Astrocyte (in vitro differentiated cells and primary cell): ENCODE measurements at regions not wholly inside any gene's neighbourhood (a gene's known extent, or its start where the extent isn't known, plus 50 kb on each side); places are given as distances from the start of the nearest gene placed in this dataset.

ENCODE experiments used
- DNase-seq: peaks from one replicate; pipeline ENCODE4 v3.0.0-alpha.2; 2010; ENCODE audit warnings: low read depth
- FAIRE-seq: peaks from 2 replicates; lab custom pipeline; 2011; peaks lifted over from hg19 to GRCh38; lab: Jason Lieb, UNC
- H2AFZ ChIP-seq: 2 replicates; pipeline ENCODE4 v1.6.0; 2012; ENCODE audit warnings: low read depth, low read length, inconsistent platforms
- H3K27ac ChIP-seq: 2 replicates; pipeline ENCODE4 v1.5.1; 2011; ENCODE audit warnings: low read depth, low read length, inconsistent platforms
- H3K27me3 ChIP-seq: 2 replicates; pipeline ENCODE4 v1.6.0; 2011; ENCODE audit warnings: low read length, inconsistent platforms; ENCODE audit not compliant: insufficient read depth
- H3K36me3 ChIP-seq: 2 replicates; pipeline ENCODE4 v1.5.1; 2011; ENCODE audit warnings: low read length, inconsistent platforms; ENCODE audit not compliant: insufficient read depth
- H3K4me1 ChIP-seq: 2 replicates; pipeline ENCODE4 v1.5.1; 2011; ENCODE audit warnings: low read length, inconsistent platforms; ENCODE audit not compliant: insufficient read depth
- H3K4me2 ChIP-seq: 2 replicates; pipeline ENCODE4 v1.6.0; 2012; ENCODE audit warnings: low read length, inconsistent platforms
- H3K4me3 ChIP-seq: 2 replicates; pipeline ENCODE4 v1.5.1; 2011; ENCODE audit warnings: low read depth, mild to moderate bottlenecking, low read length, inconsistent platforms; ENCODE audit not compliant: insufficient read depth
- H3K79me2 ChIP-seq: 2 replicates; pipeline ENCODE4 v1.6.0; 2012; ENCODE audit warnings: mild to moderate bottlenecking, low read length, inconsistent platforms; ENCODE audit not compliant: insufficient read depth
- H3K9ac ChIP-seq: 2 replicates; pipeline ENCODE4 v1.6.0; 2012; ENCODE audit warnings: mild to moderate bottlenecking, low read length, inconsistent platforms
- H3K9me3 ChIP-seq: 2 replicates; pipeline ENCODE4 v1.5.1; 2012; ENCODE audit warnings: low read depth, mild to moderate bottlenecking, low read length, inconsistent platforms; ENCODE audit not compliant: insufficient read depth
- H4K20me1 ChIP-seq: 2 replicates; pipeline ENCODE4 v1.6.0; 2012; ENCODE audit warnings: low read length, inconsistent platforms; ENCODE audit not compliant: insufficient read depth
- H3K27ac Mint-ChIP-seq: one replicate; pipeline ENCODE4 v1.8.0; 2021; ENCODE audit warnings: mild to moderate bottlenecking, mixed read lengths; ENCODE audit not compliant: unreplicated experiment
- H3K27me3 Mint-ChIP-seq: one replicate; pipeline ENCODE4 v1.8.0; 2021; ENCODE audit warnings: low read depth, mixed read lengths; ENCODE audit not compliant: unreplicated experiment
- H3K36me3 Mint-ChIP-seq: one replicate; pipeline ENCODE4 v1.8.0; 2021; ENCODE audit warnings: low read depth, mixed read lengths; ENCODE audit not compliant: unreplicated experiment
- H3K4me1 Mint-ChIP-seq: one replicate; pipeline ENCODE4 v1.8.0; 2021; ENCODE audit warnings: low read depth, mixed read lengths; ENCODE audit not compliant: unreplicated experiment
- H3K4me3 Mint-ChIP-seq: one replicate; pipeline ENCODE4 v1.8.0; 2021; ENCODE audit warnings: mild to moderate bottlenecking, moderate library complexity, mixed read lengths; ENCODE audit not compliant: unreplicated experiment
- H3K9me3 Mint-ChIP-seq: one replicate; pipeline ENCODE4 v1.8.0; 2021; ENCODE audit warnings: mild to moderate bottlenecking, mixed read lengths; ENCODE audit not compliant: unreplicated experiment
- EZH2 ChIP-seq: IDR thresholded peaks from 2 replicates; pipeline ENCODE4 v1.6.1; 2012; ENCODE audit warnings: mild to moderate bottlenecking, low read length, inconsistent platforms; ENCODE audit not compliant: insufficient read depth
- TF ChIP-seq, protein P1 (sequence below): IDR thresholded peaks from 2 replicates; pipeline ENCODE4 v1.5.1; 2011; ENCODE audit warnings: low read depth, mild to moderate bottlenecking, inconsistent platforms, low read length, moderate library complexity; ENCODE audit not compliant: insufficient read depth

- H3K9ac ChIP-seq = no peak overlapping the region
- no peak overlapping the region for H3K27ac Mint-ChIP-seq
- FAIRE-seq (no peak), DNase-seq (no peak)
- H2AFZ ChIP-seq = no peak overlapping the region
- H3K36me3 Mint-ChIP-seq = no peaks in the 10 kb centered on the region
- no peaks in the 10 kb centered on the region for H3K4me1 ChIP-seq
- no peak overlapping the region for H3K4me2 ChIP-seq
- H3K9me3 Mint-ChIP-seq = no peaks in the 10 kb centered on the region
- no peak for TF ChIP-seq EZH2
- TF ChIP-seq, protein P1, sequence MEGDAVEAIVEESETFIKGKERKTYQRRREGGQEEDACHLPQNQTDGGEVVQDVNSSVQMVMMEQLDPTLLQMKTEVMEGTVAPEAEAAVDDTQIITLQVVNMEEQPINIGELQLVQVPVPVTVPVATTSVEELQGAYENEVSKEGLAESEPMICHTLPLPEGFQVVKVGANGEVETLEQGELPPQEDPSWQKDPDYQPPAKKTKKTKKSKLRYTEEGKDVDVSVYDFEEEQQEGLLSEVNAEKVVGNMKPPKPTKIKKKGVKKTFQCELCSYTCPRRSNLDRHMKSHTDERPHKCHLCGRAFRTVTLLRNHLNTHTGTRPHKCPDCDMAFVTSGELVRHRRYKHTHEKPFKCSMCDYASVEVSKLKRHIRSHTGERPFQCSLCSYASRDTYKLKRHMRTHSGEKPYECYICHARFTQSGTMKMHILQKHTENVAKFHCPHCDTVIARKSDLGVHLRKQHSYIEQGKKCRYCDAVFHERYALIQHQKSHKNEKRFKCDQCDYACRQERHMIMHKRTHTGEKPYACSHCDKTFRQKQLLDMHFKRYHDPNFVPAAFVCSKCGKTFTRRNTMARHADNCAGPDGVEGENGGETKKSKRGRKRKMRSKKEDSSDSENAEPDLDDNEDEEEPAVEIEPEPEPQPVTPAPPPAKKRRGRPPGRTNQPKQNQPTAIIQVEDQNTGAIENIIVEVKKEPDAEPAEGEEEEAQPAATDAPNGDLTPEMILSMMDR = no peak
- H3K27me3 ChIP-seq = no peaks in the 10 kb centered on the region
- no peaks in the 10 kb centered on the region for H3K4me1 Mint-ChIP-seq
- H3K4me3 Mint-ChIP-seq = no peak overlapping the region
- no peaks in the 10 kb centered on the region for H3K79me2 ChIP-seq
- no peaks in the 10 kb centered on the region for H3K9me3 ChIP-seq
- no peaks in the 10 kb centered on the region for H4K20me1 ChIP-seq
- no peak overlapping the region for H3K27ac ChIP-seq
- H3K4me3 ChIP-seq = no peak overlapping the region
- H3K36me3 ChIP-seq = no peaks in the 10 kb centered on the region
- no peaks in the 10 kb centered on the region for H3K27me3 Mint-ChIP-seq
These were observed 496.8 kb downstream of the TDRD3 start for GRCh38 chr13:60893801-60894200.

DNA sequence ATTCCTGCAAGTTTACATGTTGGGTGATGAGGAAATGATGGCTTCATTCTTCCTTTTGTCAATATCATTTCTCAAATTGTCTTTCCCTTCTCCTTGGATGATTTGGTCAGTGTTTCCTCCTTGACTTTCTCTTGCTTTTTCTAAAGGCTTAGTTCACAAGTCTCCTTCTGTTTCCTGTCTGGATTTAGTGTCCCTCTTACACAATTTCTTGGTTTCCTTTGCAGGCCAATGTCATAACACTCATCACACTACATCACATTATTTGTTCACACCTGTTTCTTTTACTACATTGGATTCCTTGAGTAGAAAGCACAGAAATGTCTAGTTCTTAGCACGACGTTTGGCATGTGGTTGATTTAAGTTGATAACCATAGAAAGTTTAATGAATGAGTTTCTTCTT, 490.7 kb downstream of the TDRD3 start:
- H3K27me3 ChIP-seq = no peaks in the 10 kb centered on the region
- TF ChIP-seq, protein P1 = no peak
- no peak for TF ChIP-seq EZH2
- H3K27me3 Mint-ChIP-seq = no peaks in the 10 kb centered on the region
- no peak overlapping the region for H3K27ac ChIP-seq
- FAIRE-seq (no peak), DNase-seq (no peak)
- no peak overlapping the region for H3K27ac Mint-ChIP-seq
- no peak overlapping the region for H2AFZ ChIP-seq
- H3K36me3 Mint-ChIP-seq = no peaks in the 10 kb centered on the region
- no peaks in the 10 kb centered on the region for H3K79me2 ChIP-seq
- H3K4me1 ChIP-seq = no peaks in the 10 kb centered on the region
- no peak overlapping the region for H3K4me2 ChIP-seq
- H3K4me1 Mint-ChIP-seq = no peaks in the 10 kb centered on the region
- no peaks in the 10 kb centered on the region for H3K9me3 Mint-ChIP-seq
- H3K4me3 ChIP-seq = no peak overlapping the region
- H4K20me1 ChIP-seq = no peaks in the 10 kb centered on the region
- H3K9me3 ChIP-seq = no peaks in the 10 kb centered on the region
- H3K36me3 ChIP-seq = no peaks in the 10 kb centered on the region
- no peak overlapping the region for H3K4me3 Mint-ChIP-seq
- H3K9ac ChIP-seq = no peak overlapping the region

DNA sequence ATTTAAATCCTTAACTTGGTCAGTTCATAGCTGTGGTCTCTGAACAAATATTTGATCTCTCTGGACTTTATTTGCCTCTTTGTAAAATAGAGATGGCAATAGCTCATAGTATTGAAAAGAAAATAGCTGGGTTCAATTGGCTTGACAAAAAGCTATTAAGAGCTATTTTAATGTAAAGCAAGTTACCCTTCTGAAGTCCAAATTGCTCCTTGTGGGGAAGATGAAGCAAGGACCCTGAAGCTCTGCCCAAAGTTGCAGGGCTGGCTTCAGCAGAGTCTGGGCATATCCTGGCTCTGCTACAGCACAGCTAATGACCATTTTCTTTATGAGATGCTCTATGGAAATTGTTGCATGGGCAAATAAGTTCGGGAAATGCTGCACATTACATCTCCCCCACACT, 484.5 kb downstream of the TDRD3 start:
- peaks cover 3% of the 10 kb centered on the region for H3K27me3 Mint-ChIP-seq
- no peaks in the 10 kb centered on the region for H3K79me2 ChIP-seq
- no peak overlapping the region for H3K4me3 ChIP-seq
- H3K4me1 ChIP-seq = no peaks in the 10 kb centered on the region
- no peaks in the 10 kb centered on the region for H4K20me1 ChIP-seq
- FAIRE-seq (no peak), DNase-seq (no peak)
- H2AFZ ChIP-seq = no peak overlapping the region
- H3K4me1 Mint-ChIP-seq = no peaks in the 10 kb centered on the region
- no peaks in the 10 kb centered on the region for H3K27me3 ChIP-seq
- H3K27ac ChIP-seq = no peak overlapping the region
- H3K27ac Mint-ChIP-seq = no peak overlapping the region
- H3K9me3 ChIP-seq = no peaks in the 10 kb centered on the region
- H3K36me3 ChIP-seq = no peaks in the 10 kb centered on the region
- no peak overlapping the region for H3K4me3 Mint-ChIP-seq
- H3K9me3 Mint-ChIP-seq = no peaks in the 10 kb centered on the region
- H3K9ac ChIP-seq = no peak overlapping the region
- H3K36me3 Mint-ChIP-seq = no peaks in the 10 kb centered on the region
- no peak overlapping the region for H3K4me2 ChIP-seq
- no peak for TF ChIP-seq EZH2
- TF ChIP-seq, protein P1 = no peak
